Right lobe of liver (tissue), 4 donors: ENCODE measurements at regions not wholly inside any gene's neighbourhood (a gene's known extent, or its start where the extent isn't known, plus 50 kb on each side); places are given as distances from the start of the nearest gene placed in this dataset.

Experiments used
- CTCF ChIP-seq, 4 donors: fragments of 200-600 bp in 3 of 4; fragments of 450-650 bp in 1 of 4; IDR thresholded peaks; one replicate each; pipeline versions ENCODE4 v1.5.1 to v1.8.0; 2016 to 2022; ENCODE audit warnings: antibody characterized with exemption in 4 of 4, mild to moderate bottlenecking in 2 of 4
- POLR2A ChIP-seq: fragments of 450-650 bp; IDR thresholded peaks from one replicate; pipeline ENCODE4 v1.6.1; 2017; ENCODE audit warnings: antibody characterized with exemption, mild to moderate bottlenecking
- donor health status: DM: no; HTN: no; CAD: no.
- donor health status: DM: no; HTN: no; CAD: no.
- donor health status: DM: no; HTN: yes; CAD: no.

- TF ChIP-seq CTCF (IDR thresholded peaks at IDR 0.05) (no peak), POLR2A (no peak)
These were observed 558.9 kb downstream of the PKHD1 start for GRCh38 chr6:51528556-51528955.
